ENCODE measurements at regions not wholly inside any gene's neighbourhood (a gene's known extent, or its start where the extent isn't known, plus 50 kb on each side); places are given as distances from the start of the nearest gene placed in this dataset.

DNA sequence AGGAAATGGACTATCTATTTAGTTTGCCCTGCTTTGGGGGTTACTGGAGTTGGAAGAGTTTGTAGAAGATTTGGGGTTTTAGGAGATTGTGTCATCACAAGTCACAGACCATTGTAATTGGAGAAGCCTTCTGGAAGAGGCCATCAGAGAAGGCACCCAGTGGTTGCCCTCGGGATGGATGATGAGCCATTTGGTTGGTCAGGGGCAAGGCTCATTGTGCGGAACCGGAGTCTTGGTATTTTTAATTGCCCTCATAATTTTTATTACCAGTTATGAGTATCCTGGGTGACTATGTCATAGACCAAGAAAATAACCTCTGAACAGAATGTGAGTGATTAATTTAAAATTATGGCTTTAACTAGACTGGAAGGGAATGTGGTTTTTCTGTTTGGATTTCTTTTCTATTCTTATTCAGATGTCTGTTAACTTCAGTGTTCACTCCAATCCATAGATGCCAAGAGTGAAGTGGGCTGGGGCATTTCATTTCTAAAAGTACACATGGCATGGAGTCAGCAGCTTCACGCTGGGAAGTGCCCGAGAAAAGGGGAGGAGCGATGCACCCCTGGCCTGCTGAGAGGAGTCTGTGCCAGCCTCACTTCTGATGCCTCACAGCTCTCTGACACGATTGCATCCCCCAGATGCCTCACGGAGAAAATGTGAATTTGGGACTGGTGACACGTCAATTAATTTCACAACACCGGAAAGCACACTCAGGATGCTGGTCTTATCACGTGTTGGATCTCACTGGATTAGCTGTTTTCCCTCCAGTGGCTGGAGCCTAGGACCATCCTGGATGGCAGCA is 225.6 kb upstream of the IGFBP3 start:
- peak overlapping the region; percentile 26 for H3K27ac ChIP-seq
- no peak for TF ChIP-seq CTCF (IDR thresholded peaks at IDR 0.05; ENCODE audit: low read depth, low read length, missing control alignments)
- in situ Hi-C loops (cut with HindIII; ENCODE audit: low pct_ligation_motif_present, low sequenced_read_pairs) = no loop called here
- no peaks in the 10 kb centered on the region for H3K27me3 ChIP-seq (replicated peaks)
- H3K4me3 ChIP-seq (ENCODE audit: low read depth, low read length) = no peak overlapping the region
- no peaks in the 10 kb centered on the region for H3K36me3 ChIP-seq (replicated peaks)
- DNase-seq = peak; percentile 33

GRCh38 chr7:46145412-46145811 is 224.3 kb upstream of the IGFBP3 start:
- no peaks in the 10 kb centered on the region for H3K27me3 ChIP-seq (replicated peaks)
- in situ Hi-C loops (cut with HindIII; ENCODE audit: low pct_ligation_motif_present, low sequenced_read_pairs) = no loop called here
- DNase-seq = peak; percentile 97
- no peak for TF ChIP-seq CTCF (IDR thresholded peaks at IDR 0.05; ENCODE audit: low read depth, low read length, missing control alignments)
- H3K36me3 ChIP-seq (replicated peaks) = no peaks in the 10 kb centered on the region
- H3K4me3 ChIP-seq (ENCODE audit: low read depth, low read length) = no peak overlapping the region
- peak overlapping the region; percentile 86 for H3K27ac ChIP-seq

- no peaks in the 10 kb centered on the region for H3K36me3 ChIP-seq (replicated peaks)
- H3K27me3 ChIP-seq (replicated peaks) = no peaks in the 10 kb centered on the region
- DNase-seq = no peak
- no peak overlapping the region for H3K4me3 ChIP-seq (ENCODE audit: low read depth, low read length)
- no peak for TF ChIP-seq CTCF (IDR thresholded peaks at IDR 0.05; ENCODE audit: low read depth, low read length, missing control alignments)
- peak overlapping the region; percentile 86 for H3K27ac ChIP-seq
- in situ Hi-C loops (cut with HindIII; ENCODE audit: low pct_ligation_motif_present, low sequenced_read_pairs) = no loop called here
These were observed 223.2 kb upstream of the IGFBP3 start for GRCh38 chr7:46143949-46144917.

DNA sequence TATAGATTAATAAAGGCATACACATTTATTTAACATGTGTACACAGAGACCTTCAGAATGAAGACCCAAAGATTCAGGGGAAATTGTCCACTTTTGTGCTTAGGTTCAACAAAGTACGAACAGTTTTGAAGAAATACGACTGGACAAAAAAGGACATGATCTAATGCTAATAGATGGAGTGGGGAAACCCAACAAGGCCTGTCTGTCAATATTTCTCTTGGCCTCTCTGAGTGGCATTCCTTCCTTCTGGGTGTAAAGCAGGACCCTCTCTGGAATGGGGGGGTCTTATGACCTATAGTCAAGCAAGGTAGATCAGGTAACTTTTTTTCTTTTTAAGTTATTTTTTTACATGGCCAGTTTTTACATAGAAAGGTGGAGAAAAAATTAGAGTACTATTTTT is 222.3 kb upstream of the IGFBP3 start:
- no peak for DNase-seq
- no peak overlapping the region for H3K4me3 ChIP-seq (ENCODE audit: low read depth, low read length)
- H3K36me3 ChIP-seq (replicated peaks) = no peaks in the 10 kb centered on the region
- no peak overlapping the region for H3K27ac ChIP-seq
- no peaks in the 10 kb centered on the region for H3K27me3 ChIP-seq (replicated peaks)
- in situ Hi-C loops (cut with HindIII; ENCODE audit: low pct_ligation_motif_present, low sequenced_read_pairs) = no loop called here
- TF ChIP-seq CTCF (IDR thresholded peaks at IDR 0.05; ENCODE audit: low read depth, low read length, missing control alignments) = no peak

DNA sequence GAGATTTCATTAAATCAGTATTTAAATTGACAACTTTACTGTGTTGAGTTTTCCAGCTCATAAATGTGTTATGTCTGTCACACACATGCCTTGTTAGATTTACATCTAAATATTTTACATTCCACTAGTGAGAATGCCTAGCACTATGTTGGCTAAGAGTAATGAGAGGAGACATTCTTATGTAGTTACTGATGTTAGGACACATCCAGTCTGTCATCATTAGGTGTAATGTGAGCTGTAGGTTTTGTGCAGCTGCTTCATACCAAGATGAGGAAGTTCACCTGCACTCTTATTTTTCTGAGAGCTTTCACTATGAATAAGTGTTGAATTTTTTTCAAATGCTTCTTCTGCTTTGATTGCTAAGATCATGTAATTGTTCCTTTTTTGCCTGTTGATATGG is 218.0 kb upstream of the IGFBP3 start:
- peak; percentile 56 for DNase-seq
- Histone ChIP-seq H3K27me3 (replicated peaks) (no peaks in the 10 kb centered on the region), H3K27ac (no peak overlapping the region), H3K36me3 (replicated peaks) (no peaks in the 10 kb centered on the region), H3K4me3 (ENCODE audit: low read depth, low read length) (no peak overlapping the region)
- no peak for TF ChIP-seq CTCF (IDR thresholded peaks at IDR 0.05; ENCODE audit: low read depth, low read length, missing control alignments)
- in situ Hi-C loops (cut with HindIII; ENCODE audit: low pct_ligation_motif_present, low sequenced_read_pairs) = no loop called here

Data from brain microvascular endothelial cell (primary cell).